ENCODE measurements at regions not wholly inside any gene's neighbourhood (a gene's known extent, or its start where the extent isn't known, plus 50 kb on each side); places are given as distances from the start of the nearest gene placed in this dataset.

DNA sequence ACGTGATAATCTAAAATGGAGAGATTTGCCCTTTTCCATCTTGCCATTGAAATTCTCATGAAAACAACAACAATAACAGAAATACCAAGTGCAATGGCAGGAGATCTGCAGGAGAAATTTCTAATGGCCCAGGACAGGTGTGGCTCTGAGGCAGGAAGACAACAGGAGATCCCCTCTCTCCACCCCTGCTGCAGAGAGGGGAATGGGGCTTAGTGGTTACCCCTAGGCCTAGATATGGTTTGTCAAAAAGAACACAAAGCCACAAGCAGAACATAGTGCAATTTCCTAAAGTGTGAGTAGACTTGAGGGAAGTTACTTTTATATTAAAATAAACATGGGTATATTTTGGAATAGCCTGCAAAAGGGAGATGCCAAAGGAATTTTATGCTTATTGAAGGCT lies 369.5 kb downstream of the KCNRG start:
- 88 to 94% methylated on average over 1 of the region's 1 CpG for WGBS, 2 donors (ENCODE audit: low coverage in 1 of 2)
- Histone ChIP-seq H3K4me1 (peaks cover 0 to 8% (median 0%) of the 10 kb centered on the region in 4 donors), H3K4me3 (no peak overlapping the region), H3K27me3 (no peaks in the 10 kb centered on the region), H3K9me3 (peaks cover 10 to 12% of the 10 kb centered on the region in 2 donors), H3K27ac (no peak overlapping the region), H3K36me3 (no peaks in the 10 kb centered on the region)
- DNase-seq, result no peak
- in situ Hi-C loops (cut with MboI; ENCODE audit: low pct_ligation_motif_present in 1 of 4, low pct_unique_long_range_greater_than_20kb in 1 of 4, low sequenced_read_pairs in 3 of 4) (no loop called here), intact Hi-C loops (cut with DNase I; ENCODE audit: low total_unique reads) (no loop called here)
- TF ChIP-seq POLR2AphosphoS5 (IDR thresholded peaks at IDR 0.05) (no peak), POLR2A (IDR thresholded peaks at IDR 0.05) (no peak), EP300 (IDR thresholded peaks at IDR 0.05; ENCODE audit: low read depth) (no peak)
- TF ChIP-seq, protein P1, sequence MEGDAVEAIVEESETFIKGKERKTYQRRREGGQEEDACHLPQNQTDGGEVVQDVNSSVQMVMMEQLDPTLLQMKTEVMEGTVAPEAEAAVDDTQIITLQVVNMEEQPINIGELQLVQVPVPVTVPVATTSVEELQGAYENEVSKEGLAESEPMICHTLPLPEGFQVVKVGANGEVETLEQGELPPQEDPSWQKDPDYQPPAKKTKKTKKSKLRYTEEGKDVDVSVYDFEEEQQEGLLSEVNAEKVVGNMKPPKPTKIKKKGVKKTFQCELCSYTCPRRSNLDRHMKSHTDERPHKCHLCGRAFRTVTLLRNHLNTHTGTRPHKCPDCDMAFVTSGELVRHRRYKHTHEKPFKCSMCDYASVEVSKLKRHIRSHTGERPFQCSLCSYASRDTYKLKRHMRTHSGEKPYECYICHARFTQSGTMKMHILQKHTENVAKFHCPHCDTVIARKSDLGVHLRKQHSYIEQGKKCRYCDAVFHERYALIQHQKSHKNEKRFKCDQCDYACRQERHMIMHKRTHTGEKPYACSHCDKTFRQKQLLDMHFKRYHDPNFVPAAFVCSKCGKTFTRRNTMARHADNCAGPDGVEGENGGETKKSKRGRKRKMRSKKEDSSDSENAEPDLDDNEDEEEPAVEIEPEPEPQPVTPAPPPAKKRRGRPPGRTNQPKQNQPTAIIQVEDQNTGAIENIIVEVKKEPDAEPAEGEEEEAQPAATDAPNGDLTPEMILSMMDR (IDR thresholded peaks at IDR 0.05), result no peak

DNA sequence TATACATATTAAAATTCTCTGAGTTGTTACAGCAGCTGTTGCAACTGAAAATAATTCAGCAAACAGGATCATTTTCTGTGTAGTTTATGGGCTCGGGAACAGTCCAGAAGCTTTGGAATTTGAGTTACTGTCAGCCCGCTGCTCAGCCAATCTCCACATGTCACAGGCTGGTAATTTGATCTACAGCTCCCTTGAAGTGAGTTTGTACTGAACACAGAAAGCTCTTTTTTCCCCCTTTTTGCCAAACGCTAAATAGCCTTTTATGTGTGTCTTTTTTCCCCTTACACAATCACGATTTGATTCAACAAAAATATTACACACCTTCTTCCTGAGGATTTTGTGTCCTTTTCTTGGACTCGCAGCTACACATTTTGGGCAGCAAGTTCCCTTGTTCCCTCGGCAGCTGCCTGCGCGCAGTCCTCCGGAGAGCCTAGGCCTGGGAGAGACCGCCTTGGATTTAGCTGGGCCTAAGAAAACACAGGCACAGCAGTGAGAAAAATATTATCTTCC lies 371.4 kb downstream of the KCNRG start:
- Histone ChIP-seq H3K27me3 (no peaks in the 10 kb centered on the region), H3K27ac (peak overlapping the region in 1 of 4 donors; percentile 41), H3K4me3 (no peak overlapping the region), H3K36me3 (no peaks in the 10 kb centered on the region), H3K9me3 (no peaks in the 10 kb centered on the region), H3K4me1 (peaks cover 0 to 15% (median 0%) of the 10 kb centered on the region in 4 donors)
- WGBS, 2 donors (ENCODE audit: low coverage in 1 of 2), result 63 to 80% methylated on average over 10 of the region's 10 CpGs
- intact Hi-C loops (cut with DNase I; ENCODE audit: low total_unique reads) (no loop called here), in situ Hi-C loops (cut with MboI; ENCODE audit: low pct_ligation_motif_present in 1 of 4, low pct_unique_long_range_greater_than_20kb in 1 of 4, low sequenced_read_pairs in 3 of 4) (no loop called here)
- DNase-seq, result no peak
- TF ChIP-seq, protein P1 (IDR thresholded peaks at IDR 0.05), result no peak
- no peak for TF ChIP-seq POLR2AphosphoS5 (IDR thresholded peaks at IDR 0.05)
- TF ChIP-seq POLR2A (IDR thresholded peaks at IDR 0.05), result no peak
- TF ChIP-seq EP300 (IDR thresholded peaks at IDR 0.05; ENCODE audit: low read depth), result no peak

DNA sequence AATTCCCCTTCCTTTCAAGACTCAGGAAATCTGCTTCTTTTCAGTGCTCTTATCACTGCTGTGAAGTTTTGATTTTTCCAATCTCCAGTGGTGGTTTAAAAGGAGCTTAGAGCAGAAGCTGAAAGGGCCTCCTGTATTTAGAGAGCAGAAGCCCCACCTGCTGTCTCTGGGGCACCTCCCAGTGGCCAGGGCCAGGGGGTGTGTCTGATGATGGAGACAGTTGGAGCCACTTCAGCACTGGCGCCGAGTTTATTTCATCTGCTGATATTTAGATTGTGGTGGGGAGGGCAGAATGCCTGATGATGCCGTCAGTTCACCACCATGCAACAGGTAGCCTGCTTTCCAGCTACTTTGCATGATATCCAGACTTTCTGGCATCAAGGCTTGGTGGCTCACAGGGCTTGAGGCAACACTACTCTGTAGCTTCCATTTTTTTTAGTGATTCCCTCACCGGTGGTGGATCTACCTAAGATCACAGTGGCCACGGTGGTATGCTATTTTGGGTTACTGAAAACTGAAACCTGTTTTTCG lies 371.9 kb downstream of the KCNRG start:
- Histone ChIP-seq H3K4me3 (no peak overlapping the region), H3K4me1 (peaks cover 0 to 15% (median 0%) of the 10 kb centered on the region in 4 donors), H3K9me3 (no peaks in the 10 kb centered on the region), H3K27me3 (no peaks in the 10 kb centered on the region), H3K27ac (peak overlapping the region in 1 of 4 donors; percentile 41), H3K36me3 (no peaks in the 10 kb centered on the region)
- DNase-seq, result peak; percentile 50
- intact Hi-C loops (cut with DNase I; ENCODE audit: low total_unique reads) (no loop called here), in situ Hi-C loops (cut with MboI; ENCODE audit: low pct_ligation_motif_present in 1 of 4, low pct_unique_long_range_greater_than_20kb in 1 of 4, low sequenced_read_pairs in 3 of 4) (no loop called here)
- 63 to 83% methylated on average over 1 to 6 of the region's 6 CpGs for whole genome bisulfite sequencing, 2 donors (ENCODE audit: low coverage in 1 of 2)
- TF ChIP-seq EP300 (IDR thresholded peaks at IDR 0.05; ENCODE audit: low read depth), result no peak
- TF ChIP-seq, protein P1 (IDR thresholded peaks at IDR 0.05), result peak in 2 of 5 experiments; percentile 13 to 19

DNA sequence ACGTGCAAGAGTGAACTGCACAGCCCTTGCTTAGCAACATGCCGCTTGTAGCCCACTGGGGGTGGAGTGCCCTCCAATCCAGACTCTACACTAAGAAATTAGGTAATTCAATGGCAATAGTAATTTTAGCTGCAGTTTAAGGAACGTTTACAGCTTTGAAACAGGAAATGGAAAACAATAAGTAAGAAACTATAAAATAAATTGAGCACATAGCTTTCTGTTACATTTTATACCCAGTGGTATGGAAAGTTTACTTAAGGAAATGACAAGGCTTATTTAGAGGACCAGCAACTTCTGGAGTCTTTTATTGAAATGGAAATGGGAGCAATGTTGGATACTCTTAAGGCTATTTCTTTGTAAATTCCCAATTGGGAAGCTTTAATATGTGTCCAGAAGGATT lies 373.2 kb downstream of the KCNRG start:
- DNase-seq, result no peak
- in situ Hi-C loops (cut with MboI; ENCODE audit: low pct_ligation_motif_present in 1 of 4, low pct_unique_long_range_greater_than_20kb in 1 of 4, low sequenced_read_pairs in 3 of 4), result no loop called here
- Histone ChIP-seq H3K36me3 (no peaks in the 10 kb centered on the region), H3K9me3 (no peaks in the 10 kb centered on the region), H3K27ac (no peak overlapping the region), H3K4me1 (peaks cover 0 to 15% (median 0%) of the 10 kb centered on the region in 4 donors), H3K27me3 (no peaks in the 10 kb centered on the region), H3K4me3 (no peak overlapping the region)
- TF ChIP-seq POLR2AphosphoS5 (IDR thresholded peaks at IDR 0.05) (no peak), EP300 (IDR thresholded peaks at IDR 0.05; ENCODE audit: low read depth) (no peak), POLR2A (IDR thresholded peaks at IDR 0.05) (no peak)
- TF ChIP-seq, protein P1 (IDR thresholded peaks at IDR 0.05), result no peak
- 56 to 64% methylated on average over 3 of the region's 3 CpGs for WGBS, 2 donors (ENCODE audit: low coverage in 1 of 2)
- intact Hi-C loops (cut with DNase I; ENCODE audit: low total_unique reads), result no loop called here

Data from transverse colon (tissue), 4 donors.